Retinal pigment epithelial cell (primary cell): ENCODE measurements at regions not wholly inside any gene's neighbourhood (a gene's known extent, or its start where the extent isn't known, plus 50 kb on each side); places are given as distances from the start of the nearest gene placed in this dataset.

Experiments
- DNase-seq: peaks from one replicate; pipeline ENCODE4 v3.0.0-alpha.2; 2010; ENCODE audit warnings: low read depth
- H3K4me3 ChIP-seq: 2 replicates; pipeline ENCODE4 v1.5.1; 2011; ENCODE audit warnings: mild to moderate bottlenecking, low read length, control low read depth, moderate library complexity
- CTCF ChIP-seq: conservative IDR thresholded peaks from 2 replicates; pipeline ENCODE4 v1.5.1; 2011; ENCODE audit warnings: low read depth, low read length, control low read depth, inconsistent platforms

GRCh38 chr7:156091519-156092080, 279.3 kb upstream of the SHH start:
- H3K4me3 ChIP-seq: no peak overlapping the region
- no peak for TF ChIP-seq CTCF
- DNase-seq: no peak

- DNase-seq: no peak
- no peak for TF ChIP-seq CTCF
- H3K4me3 ChIP-seq: no peak overlapping the region
These were observed 278.7 kb upstream of the SHH start for GRCh38 chr7:156090988-156091387.

- TF ChIP-seq CTCF: no peak
- H3K4me3 ChIP-seq: no peak overlapping the region
- DNase-seq: no peak
These were observed 277.0 kb upstream of the SHH start for GRCh38 chr7:156089222-156089621.

GRCh38 chr7:156088115-156088514, 275.9 kb upstream of the SHH start:
- no peak for DNase-seq
- TF ChIP-seq CTCF: no peak
- no peak overlapping the region for H3K4me3 ChIP-seq

GRCh38 chr7:156082048-156083040, 270.1 kb upstream of the SHH start:
- TF ChIP-seq CTCF: no peak
- DNase-seq: no peak
- no peak overlapping the region for H3K4me3 ChIP-seq

- H3K4me3 ChIP-seq: no peak overlapping the region
- no peak for TF ChIP-seq CTCF
- DNase-seq: no peak
These were observed 268.3 kb upstream of the SHH start for GRCh38 chr7:156080596-156080995.

- TF ChIP-seq CTCF: no peak
- no peak overlapping the region for H3K4me3 ChIP-seq
- DNase-seq: no peak
These were observed 267.8 kb upstream of the SHH start for GRCh38 chr7:156080046-156080445.
